HepG2 (cell line): ENCODE measurements at regions not wholly inside any gene's neighbourhood (a gene's known extent, or its start where the extent isn't known, plus 50 kb on each side); places are given as distances from the start of the nearest gene placed in this dataset.

Source experiments
- ATF7 ChIP-seq, 2 experiments: fragments of 450-650 bp in 1 of 2; sonication (generic) in 1 of 2; formaldehyde crosslinking in 1 of 2; IDR thresholded peaks; 2 replicates each; pipeline versions ENCODE4 v1.4.0 to v1.6.1; 2016 to 2020; ENCODE audit warnings: antibody characterized with exemption in 1 of 2, mild to moderate bottlenecking in 1 of 2, missing genetic modification reagents in 1 of 2
- CBFB ChIP-seq: sonication (generic); formaldehyde crosslinking; IDR thresholded peaks from 2 replicates; pipeline ENCODE4 v1.4.0; 2020; ENCODE audit warnings: missing genetic modification reagents
- EHMT2 ChIP-seq: fragments of 200-600 bp; sonication (generic); IDR thresholded peaks from 2 replicates; pipeline ENCODE4 v1.7.0; 2017; ENCODE audit warnings: antibody characterized with exemption, low read depth, low read length, borderline replicate concordance
- GATAD2A ChIP-seq: IDR thresholded peaks from 2 replicates; pipeline ENCODE4 v1.6.1; 2016
- GRHL1 ChIP-seq: sonication (generic); formaldehyde crosslinking; conservative IDR thresholded peaks from 2 replicates; pipeline ENCODE4 v1.8.0; 2022; ENCODE audit warnings: missing genetic modification reagents
- GTF2F1 ChIP-seq: fragments of 150-350 bp; IDR thresholded peaks from 2 replicates; pipeline ENCODE4 v1.6.1; 2014; ENCODE audit warnings: low read length
- HOXA7 ChIP-seq: sonication (generic); formaldehyde crosslinking; IDR thresholded peaks from 2 replicates; pipeline ENCODE4 v1.8.1; 2022; ENCODE audit warnings: mild to moderate bottlenecking, missing genetic modification reagents, moderate library complexity
- MTA3 ChIP-seq: sonication (generic); formaldehyde crosslinking; IDR thresholded peaks from 2 replicates; pipeline ENCODE4 v1.4.0; 2020; ENCODE audit warnings: missing genetic modification reagents
- NPAS2 ChIP-seq: sonication (generic); formaldehyde crosslinking; IDR thresholded peaks from 2 replicates; pipeline ENCODE4 v1.8.0; 2022; ENCODE audit warnings: mild to moderate bottlenecking, missing genetic modification reagents, borderline replicate concordance
- SALL1 ChIP-seq: sonication (generic); formaldehyde crosslinking; IDR thresholded peaks from 2 replicates; pipeline ENCODE4 v1.8.0; 2022; ENCODE audit warnings: mild to moderate bottlenecking, missing genetic modification reagents
- SATB2 ChIP-seq: sonication (generic); formaldehyde crosslinking; IDR thresholded peaks from 2 replicates; pipeline ENCODE4 v1.5.0; 2020; ENCODE audit warnings: missing genetic modification reagents
- SIX4 ChIP-seq: sonication (generic); formaldehyde crosslinking; IDR thresholded peaks from 2 replicates; pipeline ENCODE4 v1.4.0; 2020; ENCODE audit warnings: missing genetic modification reagents
- SMAD1 ChIP-seq: sonication (generic); formaldehyde crosslinking; IDR thresholded peaks from 2 replicates; pipeline ENCODE4 v1.4.0; 2020; ENCODE audit warnings: missing genetic modification reagents, low read depth, mild to moderate bottlenecking, borderline replicate concordance
- SMAD9 ChIP-seq: sonication (generic); formaldehyde crosslinking; IDR thresholded peaks from 2 replicates; pipeline ENCODE4 v1.5.1; 2020; ENCODE audit warnings: mild to moderate bottlenecking, missing genetic modification reagents
- SNRNP70 ChIP-seq: fragments of 200-400 bp; formaldehyde crosslinking; IDR thresholded peaks from 2 replicates; pipeline ENCODE4 v1.6.1; 2017; ENCODE audit warnings: mild to moderate bottlenecking, low read depth, low read length, moderate library complexity
- TFDP1 ChIP-seq: IDR thresholded peaks from 2 replicates; pipeline ENCODE4 v1.6.1; 2016; ENCODE audit warnings: missing compliant biosample characterization, missing genetic modification reagents, borderline replicate concordance
- TSC22D2 ChIP-seq: sonication (generic); formaldehyde crosslinking; IDR thresholded peaks from 2 replicates; pipeline ENCODE4 v1.5.1; 2020; ENCODE audit warnings: missing genetic modification reagents, mild to moderate bottlenecking, borderline replicate concordance
- ZNF256 ChIP-seq: sonication (generic); formaldehyde crosslinking; conservative IDR thresholded peaks from 2 replicates; pipeline ENCODE4 v1.4.0; 2020; ENCODE audit warnings: missing genetic modification reagents
- ZNF460 ChIP-seq: sonication (generic); formaldehyde crosslinking; IDR thresholded peaks from 2 replicates; pipeline ENCODE4 v1.5.1; 2020; ENCODE audit warnings: missing genetic modification reagents, mild to moderate bottlenecking, borderline replicate concordance
- ZNF567 ChIP-seq: sonication (generic); formaldehyde crosslinking; IDR thresholded peaks from 2 replicates; pipeline ENCODE4 v1.8.1; 2023; ENCODE audit warnings: mild to moderate bottlenecking, missing genetic modification reagents, borderline replicate concordance
- ZNF570 ChIP-seq: sonication (generic); formaldehyde crosslinking; IDR thresholded peaks from 2 replicates; pipeline ENCODE4 v1.4.0; 2020; ENCODE audit warnings: mild to moderate bottlenecking, missing genetic modification reagents, borderline replicate concordance
- ZNF589 ChIP-seq: sonication (generic); formaldehyde crosslinking; conservative IDR thresholded peaks from 2 replicates; pipeline ENCODE4 v1.8.0; 2022; ENCODE audit warnings: mild to moderate bottlenecking, moderate library complexity, missing genetic modification reagents
- ZNF792 ChIP-seq: IDR thresholded peaks from 2 replicates; pipeline ENCODE4 v1.6.1; 2016
- TF ChIP-seq, protein P1 (sequence below): sonication (generic); formaldehyde crosslinking; IDR thresholded peaks from 2 replicates; pipeline ENCODE4 v1.9.0; 2021; ENCODE audit warnings: mild to moderate bottlenecking, missing genetic modification reagents

- TF ChIP-seq EHMT2: no peak
- TF ChIP-seq SMAD9: no peak
- TF ChIP-seq CBFB (CRISPR knock-in tag): peak; percentile 43; the same call in 1 of the 2 replicates
- no peak for TF ChIP-seq HOXA7 (CRISPR knock-in tag)
- TF ChIP-seq, protein P1, sequence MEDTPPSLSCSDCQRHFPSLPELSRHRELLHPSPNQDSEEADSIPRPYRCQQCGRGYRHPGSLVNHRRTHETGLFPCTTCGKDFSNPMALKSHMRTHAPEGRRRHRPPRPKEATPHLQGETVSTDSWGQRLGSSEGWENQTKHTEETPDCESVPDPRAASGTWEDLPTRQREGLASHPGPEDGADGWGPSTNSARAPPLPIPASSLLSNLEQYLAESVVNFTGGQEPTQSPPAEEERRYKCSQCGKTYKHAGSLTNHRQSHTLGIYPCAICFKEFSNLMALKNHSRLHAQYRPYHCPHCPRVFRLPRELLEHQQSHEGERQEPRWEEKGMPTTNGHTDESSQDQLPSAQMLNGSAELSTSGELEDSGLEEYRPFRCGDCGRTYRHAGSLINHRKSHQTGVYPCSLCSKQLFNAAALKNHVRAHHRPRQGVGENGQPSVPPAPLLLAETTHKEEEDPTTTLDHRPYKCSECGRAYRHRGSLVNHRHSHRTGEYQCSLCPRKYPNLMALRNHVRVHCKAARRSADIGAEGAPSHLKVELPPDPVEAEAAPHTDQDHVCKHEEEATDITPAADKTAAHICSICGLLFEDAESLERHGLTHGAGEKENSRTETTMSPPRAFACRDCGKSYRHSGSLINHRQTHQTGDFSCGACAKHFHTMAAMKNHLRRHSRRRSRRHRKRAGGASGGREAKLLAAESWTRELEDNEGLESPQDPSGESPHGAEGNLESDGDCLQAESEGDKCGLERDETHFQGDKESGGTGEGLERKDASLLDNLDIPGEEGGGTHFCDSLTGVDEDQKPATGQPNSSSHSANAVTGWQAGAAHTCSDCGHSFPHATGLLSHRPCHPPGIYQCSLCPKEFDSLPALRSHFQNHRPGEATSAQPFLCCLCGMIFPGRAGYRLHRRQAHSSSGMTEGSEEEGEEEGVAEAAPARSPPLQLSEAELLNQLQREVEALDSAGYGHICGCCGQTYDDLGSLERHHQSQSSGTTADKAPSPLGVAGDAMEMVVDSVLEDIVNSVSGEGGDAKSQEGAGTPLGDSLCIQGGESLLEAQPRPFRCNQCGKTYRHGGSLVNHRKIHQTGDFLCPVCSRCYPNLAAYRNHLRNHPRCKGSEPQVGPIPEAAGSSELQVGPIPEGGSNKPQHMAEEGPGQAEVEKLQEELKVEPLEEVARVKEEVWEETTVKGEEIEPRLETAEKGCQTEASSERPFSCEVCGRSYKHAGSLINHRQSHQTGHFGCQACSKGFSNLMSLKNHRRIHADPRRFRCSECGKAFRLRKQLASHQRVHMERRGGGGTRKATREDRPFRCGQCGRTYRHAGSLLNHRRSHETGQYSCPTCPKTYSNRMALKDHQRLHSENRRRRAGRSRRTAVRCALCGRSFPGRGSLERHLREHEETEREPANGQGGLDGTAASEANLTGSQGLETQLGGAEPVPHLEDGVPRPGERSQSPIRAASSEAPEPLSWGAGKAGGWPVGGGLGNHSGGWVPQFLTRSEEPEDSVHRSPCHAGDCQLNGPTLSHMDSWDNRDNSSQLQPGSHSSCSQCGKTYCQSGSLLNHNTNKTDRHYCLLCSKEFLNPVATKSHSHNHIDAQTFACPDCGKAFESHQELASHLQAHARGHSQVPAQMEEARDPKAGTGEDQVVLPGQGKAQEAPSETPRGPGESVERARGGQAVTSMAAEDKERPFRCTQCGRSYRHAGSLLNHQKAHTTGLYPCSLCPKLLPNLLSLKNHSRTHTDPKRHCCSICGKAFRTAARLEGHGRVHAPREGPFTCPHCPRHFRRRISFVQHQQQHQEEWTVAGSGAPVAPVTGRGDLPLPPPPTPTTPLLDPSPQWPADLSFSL (CRISPR knock-in tag): peak; percentile 65; the same call in 1 of the 2 replicates
- TF ChIP-seq TFDP1 (CRISPR knock-in tag): no peak
- no peak for TF ChIP-seq ATF7 (IDR thresholded peaks at IDR 0.05)
- TF ChIP-seq ATF7 (CRISPR knock-in tag; IDR thresholded peaks at IDR 0.05): no peak
- no peak for TF ChIP-seq GRHL1
- 0 out of 2 replicates have a peak, but pooled peaks have one; percentile 17 for TF ChIP-seq GATAD2A
- no peak for TF ChIP-seq ZNF460 (CRISPR knock-in tag)
- no peak for TF ChIP-seq GTF2F1
- no peak for TF ChIP-seq ZNF567 (CRISPR knock-in tag)
- TF ChIP-seq ZNF256: no peak
- TF ChIP-seq ZNF589 (CRISPR knock-in tag): no peak
- no peak for TF ChIP-seq SATB2
- 0 out of 2 replicates have a peak, but pooled peaks have one; percentile 50 for TF ChIP-seq TSC22D2 (CRISPR knock-in tag)
- peak; percentile 57 for TF ChIP-seq SALL1 (CRISPR knock-in tag)
- TF ChIP-seq ZNF570 (CRISPR knock-in tag): no peak
- TF ChIP-seq SIX4: no peak
- no peak for TF ChIP-seq SNRNP70
- no peak for TF ChIP-seq MTA3 (CRISPR knock-in tag)
- TF ChIP-seq NPAS2: no peak
- TF ChIP-seq SMAD1: no peak
- TF ChIP-seq ZNF792 (CRISPR knock-in tag): no peak
These were observed 96.4 kb downstream of the RTP5 start (continued) for GRCh38 chr2:241965931-241966412.
